ENCODE measurements at regions not wholly inside any gene's neighbourhood (a gene's known extent, or its start where the extent isn't known, plus 50 kb on each side); places are given as distances from the start of the nearest gene placed in this dataset.
A peak's percentile ranks its signal among the peaks of the same experiment; 100 is the strongest.
"Not testable (repeated sequence)": the region's sequence is repeated elsewhere in the genome, so short reads cannot be mapped to it uniquely, and the experiment has no call there.

GRCh38 chr22:27075891-27076290 lies 418.5 kb downstream of the MIAT start:
- no peak for DNase-seq (ENCODE audit: low read depth)
- H3K4me3 ChIP-seq (ENCODE audit: low read depth, low read length), result no peak overlapping the region
- TF ChIP-seq CTCF (IDR thresholded peaks at IDR 0.05; ENCODE audit: insufficient read depth, low read depth, low read length), result no peak

GRCh38 chr22:27078064-27078463 lies 420.7 kb downstream of the MIAT start:
- DNase-seq (ENCODE audit: low read depth); H3K4me3 ChIP-seq (ENCODE audit: low read depth, low read length): not testable (repeated sequence)

GRCh38 chr22:27080036-27080578 lies 422.7 kb downstream of the MIAT start:
- no peak for TF ChIP-seq CTCF (IDR thresholded peaks at IDR 0.05; ENCODE audit: insufficient read depth, low read depth, low read length)
- no peak overlapping the region for H3K4me3 ChIP-seq (ENCODE audit: low read depth, low read length)
- DNase-seq (ENCODE audit: low read depth), result no peak

GRCh38 chr22:27080863-27081262 lies 423.5 kb downstream of the MIAT start:
- DNase-seq (ENCODE audit: low read depth), result no peak
- TF ChIP-seq CTCF (IDR thresholded peaks at IDR 0.05; ENCODE audit: insufficient read depth, low read depth, low read length), result no peak
- no peak overlapping the region for H3K4me3 ChIP-seq (ENCODE audit: low read depth, low read length)

GRCh38 chr22:27083610-27084009 lies 426.2 kb downstream of the MIAT start:
- no peak for TF ChIP-seq CTCF (IDR thresholded peaks at IDR 0.05; ENCODE audit: insufficient read depth, low read depth, low read length)
- no peak for DNase-seq (ENCODE audit: low read depth)
- H3K4me3 ChIP-seq (ENCODE audit: low read depth, low read length), result no peak overlapping the region

GRCh38 chr22:27084130-27084529 lies 426.7 kb downstream of the MIAT start:
- TF ChIP-seq CTCF (IDR thresholded peaks at IDR 0.05; ENCODE audit: insufficient read depth, low read depth, low read length), result no peak
- H3K4me3 ChIP-seq (ENCODE audit: low read depth, low read length), result no peak overlapping the region
- peak; percentile 11 for DNase-seq (ENCODE audit: low read depth)

- H3K4me3 ChIP-seq (ENCODE audit: low read depth, low read length), result no peak overlapping the region
- no peak for TF ChIP-seq CTCF (IDR thresholded peaks at IDR 0.05; ENCODE audit: insufficient read depth, low read depth, low read length)
- no peak for DNase-seq (ENCODE audit: low read depth)
Measured at GRCh38 chr22:27086080-27087044, 429.0 kb downstream of the MIAT start.

Data from fibroblast of villous mesenchyme (primary cell).